HCT116 (cell line): ENCODE measurements at regions not wholly inside any gene's neighbourhood (a gene's known extent, or its start where the extent isn't known, plus 50 kb on each side); places are given as distances from the start of the nearest gene placed in this dataset.

ENCODE experiments used
- ATAC-seq: fragments of 200-7000 bp; cut with Tn5 transposase; 2 replicates; pipeline ENCODE4 v1.9.1; 2020; ENCODE audit warnings: mild to moderate bottlenecking, moderate library complexity
- BruUV-seq: library from RNA; stranded (reverse); fragments of 400-500 nt; replicated peaks from 2 replicates; lab custom pipeline; 2021; lab: Mats Ljungman, UMichigan
- CTCF ChIA-PET: fragments of 300-600 bp; sonication (Branson Sonifier 250); formaldehyde crosslinking; loops from one replicate; lab custom pipeline; 2021; ENCODE audit warnings: antibody characterized with exemption; lab: Charles Lee
- POLR2A ChIA-PET: fragments of 300-600, 350-600 bp; sonication (Branson Sonifier 250); formaldehyde crosslinking; loops from one replicate; lab custom pipeline; 2021; ENCODE audit warnings: antibody characterized with exemption; lab: Charles Lee
- RAD21 ChIA-PET, 2 experiments: fragments of 300-600 bp; sonication (Branson Sonifier 250); formaldehyde crosslinking; loops; one replicate each; lab custom pipeline; 2023; ENCODE audit warnings: low total read pairs in 2 of 2; ENCODE audit not compliant: uncharacterized antibody in 2 of 2, unreplicated experiment in 2 of 2, low non-redundant PET in 1 of 2; lab: Charles Lee
- DNase-seq: peaks from one replicate; pipeline ENCODE4 v3.0.0-alpha.2; 2010; ENCODE audit warnings: low read depth, low spot score
- H2AFZ ChIP-seq: fragments of 200-600 bp; shearing (Covaris generic), sonication (generic); 2 replicates; pipeline ENCODE4 v1.6.1; 2017; ENCODE audit warnings: low read depth, mixed run types, mixed read lengths, antibody characterized with exemption, low read length; ENCODE audit not compliant: poor library complexity, severe bottlenecking
- H3K27ac ChIP-seq: 2 replicates; pipeline ENCODE4 v1.5.1; 2012; ENCODE audit warnings: low read depth, low read length
- H3K27me3 ChIP-seq: fragments of 200-600 bp; sonication (generic); 2 replicates; pipeline ENCODE4 v1.6.1; 2016; ENCODE audit warnings: mixed run types, low read length, mixed read lengths; ENCODE audit not compliant: insufficient read depth
- H3K36me3 ChIP-seq, 2 experiments: fragments of 200-500 bp in 1 of 2; fragments of 200-600 bp in 1 of 2; sonication (Bioruptor generic) in 1 of 2; sonication (generic) in 1 of 2; 2 replicates each; pipeline versions ENCODE4 v1.5.1 to v1.6.1; 2014 to 2016; ENCODE audit warnings: low read length in 2 of 2, inconsistent platforms in 1 of 2, mixed read lengths in 1 of 2, mixed run types in 1 of 2; ENCODE audit not compliant: insufficient read depth in 2 of 2, control insufficient read depth in 1 of 2
- H3K4me1 ChIP-seq, 2 experiments: fragments of 200-600 bp in 1 of 2; sonication (generic) in 1 of 2; 2 replicates each; pipeline versions ENCODE4 v1.5.1 to v1.6.1; 2012 to 2017; ENCODE audit warnings: low read length in 2 of 2, inconsistent platforms in 1 of 2, mild to moderate bottlenecking in 1 of 2, mixed read lengths in 1 of 2, mixed run types in 1 of 2, moderate library complexity in 1 of 2; ENCODE audit not compliant: insufficient read depth in 2 of 2, control insufficient read depth in 1 of 2
- H3K4me2 ChIP-seq: fragments of 200-600 bp; sonication (generic); 2 replicates; pipeline ENCODE4 v1.6.1; 2017; ENCODE audit warnings: mixed run types, low read length, mixed read lengths
- H3K4me3 ChIP-seq, 2 experiments: fragments of 200-600 bp in 1 of 2; sonication (generic) in 1 of 2; replicated peaks in 1 of 2; 2 replicates each; pipeline ENCODE4 v1.5.1; 2011 to 2016; ENCODE audit warnings: low read length in 2 of 2, control low read depth in 1 of 2, low read depth in 1 of 2, mild to moderate bottlenecking in 1 of 2, mixed read lengths in 1 of 2, mixed run types in 1 of 2
- H3K79me2 ChIP-seq: fragments of 200-600 bp; sonication (generic); 2 replicates; pipeline ENCODE4 v1.6.1; 2017; ENCODE audit warnings: mild to moderate bottlenecking, mixed run types, low read length, moderate library complexity, mixed read lengths; ENCODE audit not compliant: insufficient read depth
- H3K9ac ChIP-seq: fragments of 200-600 bp; sonication (generic); 2 replicates; pipeline ENCODE4 v1.6.1; 2016; ENCODE audit warnings: low read length, mixed read lengths
- H3K9me2 ChIP-seq: fragments of 200-600 bp; sonication (generic), shearing (Covaris generic); 2 replicates; pipeline ENCODE4 v1.6.1; 2017; ENCODE audit warnings: mixed run types, mild to moderate bottlenecking, moderate library complexity; ENCODE audit not compliant: insufficient read depth
- H3K9me3 ChIP-seq, 2 experiments: fragments of 200-500 bp in 1 of 2; fragments of 200-600 bp in 1 of 2; sonication (Bioruptor generic) in 1 of 2; sonication (generic) in 1 of 2; 2 replicates each; pipeline ENCODE4 v1.6.1; 2014 to 2017; ENCODE audit warnings: low read length in 2 of 2, mixed read lengths in 2 of 2, inconsistent platforms in 1 of 2, low read depth in 1 of 2, mild to moderate bottlenecking in 1 of 2, mixed run types in 1 of 2, moderate library complexity in 1 of 2; ENCODE audit not compliant: control insufficient read depth in 1 of 2, insufficient read depth in 1 of 2
- H4K20me1 ChIP-seq: fragments of 200-600 bp; sonication (generic), shearing (Covaris generic); 2 replicates; pipeline ENCODE4 v1.6.1; 2017; ENCODE audit warnings: mixed run types, mild to moderate bottlenecking, moderate library complexity; ENCODE audit not compliant: insufficient read depth
- CBX3 ChIP-seq: IDR thresholded peaks from 2 replicates; pipeline ENCODE4 v1.6.1; 2012; ENCODE audit warnings: low read depth
- ELF1 ChIP-seq: IDR thresholded peaks from 2 replicates; pipeline ENCODE4 v1.6.1; 2012; ENCODE audit warnings: low read depth, borderline replicate concordance
- EZH2 ChIP-seq: fragments of 200-600 bp; sonication (generic); IDR thresholded peaks from 2 replicates; pipeline ENCODE4 v1.6.1; 2017; ENCODE audit warnings: antibody characterized with exemption, mixed run types
- EZH2phosphoT487 ChIP-seq: fragments of 200-600 bp; IDR thresholded peaks from 2 replicates; pipeline ENCODE4 v1.6.1; 2018; ENCODE audit warnings: antibody characterized with exemption, borderline replicate concordance
- JUND ChIP-seq: IDR thresholded peaks from 2 replicates; pipeline ENCODE4 v1.6.1; 2012
- POLR2AphosphoS5 ChIP-seq: IDR thresholded peaks from 2 replicates; pipeline ENCODE4 v1.6.1; 2011; ENCODE audit warnings: mild to moderate bottlenecking, low read depth, low read length, moderate library complexity
- RAD21 ChIP-seq: IDR thresholded peaks from 2 replicates; pipeline ENCODE4 v1.6.1; 2012; ENCODE audit warnings: low read depth, mild to moderate bottlenecking
- SP1 ChIP-seq: IDR thresholded peaks from 2 replicates; pipeline ENCODE4 v1.6.1; 2012; ENCODE audit warnings: low read depth
- SRF ChIP-seq: IDR thresholded peaks from 2 replicates; pipeline ENCODE4 v1.6.1; 2012; ENCODE audit warnings: low read depth
- TCF7L2 ChIP-seq: IDR thresholded peaks from 2 replicates; pipeline ENCODE4 v1.7.0; 2011; ENCODE audit warnings: borderline replicate concordance, inconsistent platforms; ENCODE audit not compliant: insufficient read depth, insufficient read length; ENCODE audit errors: extremely low read depth
- YY1 ChIP-seq: IDR thresholded peaks from 2 replicates; pipeline ENCODE4 v1.6.1; 2011; ENCODE audit warnings: low read length, low read depth, moderate library complexity, mild to moderate bottlenecking; ENCODE audit not compliant: insufficient replicate concordance; ENCODE audit errors: extremely low read depth
- ZNF274 ChIP-seq: fragments of 200-500 bp; sonication (Bioruptor generic); IDR thresholded peaks from 2 replicates; pipeline ENCODE4 v1.6.1; 2014; ENCODE audit warnings: mild to moderate bottlenecking, low read depth, low read length, inconsistent platforms
- intact Hi-C: fragments of 100-400 bp; cut with micrococcal nuclease; formaldehyde crosslinking; loops from 2 replicates; pipeline ENCODE4 v1.10.0; 2022
- TF ChIP-seq, protein P1 (sequence below): IDR thresholded peaks from 2 replicates; pipeline ENCODE4 v1.6.1; 2012; ENCODE audit warnings: low read depth
- TF ChIP-seq, protein P2 (sequence below): IDR thresholded peaks from 2 replicates; pipeline ENCODE4 v1.6.1; 2012
- TF ChIP-seq, protein P3 (sequence below): IDR thresholded peaks from 2 replicates; pipeline ENCODE4 v1.6.1; 2012
- TF ChIP-seq, protein P4 (sequence below), 3 experiments: fragments of 200-600 bp in 1 of 3; sonication (generic) in 1 of 3; IDR thresholded peaks in 2 of 3; conservative IDR thresholded peaks in 1 of 3; 2 replicates each; pipeline ENCODE4 v1.5.1; 2012 to 2017; ENCODE audit warnings: low read depth in 2 of 3, low read length in 2 of 3, antibody characterized with exemption in 1 of 3, borderline replicate concordance in 1 of 3, control low read depth in 1 of 3, mild to moderate bottlenecking in 1 of 3, mixed read lengths in 1 of 3, mixed run types in 1 of 3, moderate library complexity in 1 of 3; ENCODE audit not compliant: insufficient read depth in 1 of 3

DNA sequence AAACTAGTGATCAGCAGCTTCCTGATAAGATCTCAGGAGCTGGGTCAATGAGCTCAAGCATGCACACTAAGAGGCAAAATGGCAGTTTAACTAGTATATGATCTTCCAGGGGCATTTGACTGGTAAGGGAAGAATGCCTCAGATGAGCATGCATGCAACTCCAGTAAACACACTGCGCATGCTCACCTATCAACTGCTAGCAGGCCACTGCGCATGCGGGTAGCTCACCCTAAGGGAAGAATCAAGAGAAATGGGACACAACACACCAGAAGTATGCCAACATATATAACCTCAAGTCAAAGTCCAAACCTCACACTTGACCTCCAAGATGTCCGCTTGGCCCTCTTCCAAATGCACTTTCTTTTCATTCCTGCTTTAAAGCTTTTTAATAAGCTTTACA lies 1004.0 kb downstream of the ADGRL3 start:
- ATAC-seq: no peak
- ChIA-PET POLR2A (no interaction called here), CTCF (no interaction called here), RAD21 (no interaction called here)
- no peak overlapping the region for H3K4me2 ChIP-seq
- no peaks in the 10 kb centered on the region for H3K4me1 ChIP-seq
- no peaks in the 10 kb centered on the region for H3K9me2 ChIP-seq
- H3K9me3 ChIP-seq: peaks cover 6 to 21% of the 10 kb centered on the region in 2 experiments; a peak in 2 of 4 replicates
- no peak overlapping the region for H2AFZ ChIP-seq
- no peak overlapping the region for H3K9ac ChIP-seq
- no peak overlapping the region for H3K27ac ChIP-seq
- H3K79me2 ChIP-seq: no peaks in the 10 kb centered on the region
- BruUV-seq: no TSS peak
- no peak overlapping the region for H3K4me3 ChIP-seq
- intact Hi-C loops: no loop called here
- TF ChIP-seq JUND (no peak), EZH2phosphoT487 (no peak)
- TF ChIP-seq, all 23 proteins: peak for 0
- Histone ChIP-seq H3K36me3 (no peaks in the 10 kb centered on the region), H4K20me1 (no peaks in the 10 kb centered on the region), H3K27me3 (no peaks in the 10 kb centered on the region)
- no peak for DNase-seq

DNA sequence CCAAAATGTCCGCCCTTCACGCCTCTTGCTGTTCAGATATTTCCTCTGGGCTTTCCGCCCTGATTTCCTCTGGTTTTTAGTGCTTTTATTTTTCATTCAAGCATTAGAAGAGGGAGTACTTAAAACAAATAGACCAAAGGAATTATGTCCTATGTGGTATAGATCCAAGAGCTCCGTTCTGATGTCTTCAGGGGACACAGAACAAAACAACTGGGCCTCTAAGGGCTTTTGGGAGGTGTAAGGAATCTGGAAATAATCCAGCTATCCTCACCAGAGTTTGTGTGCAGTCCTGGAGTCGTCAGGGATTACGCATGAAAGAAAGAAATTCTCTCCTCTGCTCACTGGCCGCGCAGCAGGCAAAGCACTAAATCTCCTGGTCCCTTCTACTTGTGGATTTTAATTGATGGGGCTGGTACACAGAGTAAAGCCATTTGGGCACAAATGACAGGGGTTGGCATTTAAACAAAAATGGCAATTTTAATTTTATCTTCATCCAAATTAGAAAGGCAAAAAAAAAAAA lies 999.2 kb downstream of the ADGRL3 start:
- Histone ChIP-seq H4K20me1 (no peaks in the 10 kb centered on the region), H3K4me1 (no peaks in the 10 kb centered on the region), H3K9me2 (no peaks in the 10 kb centered on the region), H3K27me3 (no peaks in the 10 kb centered on the region), H3K36me3 (no peaks in the 10 kb centered on the region), H3K4me2 (no peak overlapping the region), H3K79me2 (no peaks in the 10 kb centered on the region), H3K4me3 (no peak overlapping the region), H3K9me3 (peaks cover 8 to 27% of the 10 kb centered on the region in 2 experiments; a peak in 2 of 4 replicates), H3K27ac (no peak overlapping the region), H2AFZ (no peak overlapping the region), H3K9ac (no peak overlapping the region)
- intact Hi-C loops: no loop called here
- RAD21 ChIA-PET: no interaction called here
- no TSS peak for BruUV-seq
- CTCF ChIA-PET: no interaction called here
- ATAC-seq (no peak), DNase-seq (no peak)
- POLR2A ChIA-PET: no interaction called here
- TF ChIP-seq, protein P1, sequence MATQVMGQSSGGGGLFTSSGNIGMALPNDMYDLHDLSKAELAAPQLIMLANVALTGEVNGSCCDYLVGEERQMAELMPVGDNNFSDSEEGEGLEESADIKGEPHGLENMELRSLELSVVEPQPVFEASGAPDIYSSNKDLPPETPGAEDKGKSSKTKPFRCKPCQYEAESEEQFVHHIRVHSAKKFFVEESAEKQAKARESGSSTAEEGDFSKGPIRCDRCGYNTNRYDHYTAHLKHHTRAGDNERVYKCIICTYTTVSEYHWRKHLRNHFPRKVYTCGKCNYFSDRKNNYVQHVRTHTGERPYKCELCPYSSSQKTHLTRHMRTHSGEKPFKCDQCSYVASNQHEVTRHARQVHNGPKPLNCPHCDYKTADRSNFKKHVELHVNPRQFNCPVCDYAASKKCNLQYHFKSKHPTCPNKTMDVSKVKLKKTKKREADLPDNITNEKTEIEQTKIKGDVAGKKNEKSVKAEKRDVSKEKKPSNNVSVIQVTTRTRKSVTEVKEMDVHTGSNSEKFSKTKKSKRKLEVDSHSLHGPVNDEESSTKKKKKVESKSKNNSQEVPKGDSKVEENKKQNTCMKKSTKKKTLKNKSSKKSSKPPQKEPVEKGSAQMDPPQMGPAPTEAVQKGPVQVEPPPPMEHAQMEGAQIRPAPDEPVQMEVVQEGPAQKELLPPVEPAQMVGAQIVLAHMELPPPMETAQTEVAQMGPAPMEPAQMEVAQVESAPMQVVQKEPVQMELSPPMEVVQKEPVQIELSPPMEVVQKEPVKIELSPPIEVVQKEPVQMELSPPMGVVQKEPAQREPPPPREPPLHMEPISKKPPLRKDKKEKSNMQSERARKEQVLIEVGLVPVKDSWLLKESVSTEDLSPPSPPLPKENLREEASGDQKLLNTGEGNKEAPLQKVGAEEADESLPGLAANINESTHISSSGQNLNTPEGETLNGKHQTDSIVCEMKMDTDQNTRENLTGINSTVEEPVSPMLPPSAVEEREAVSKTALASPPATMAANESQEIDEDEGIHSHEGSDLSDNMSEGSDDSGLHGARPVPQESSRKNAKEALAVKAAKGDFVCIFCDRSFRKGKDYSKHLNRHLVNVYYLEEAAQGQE: no peak
- no peak for TF ChIP-seq POLR2AphosphoS5
- no peak for TF ChIP-seq CBX3
- TF ChIP-seq, protein P2, sequence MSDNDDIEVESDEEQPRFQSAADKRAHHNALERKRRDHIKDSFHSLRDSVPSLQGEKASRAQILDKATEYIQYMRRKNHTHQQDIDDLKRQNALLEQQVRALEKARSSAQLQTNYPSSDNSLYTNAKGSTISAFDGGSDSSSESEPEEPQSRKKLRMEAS: no peak
- no peak for TF ChIP-seq YY1
- TF ChIP-seq, protein P3, sequence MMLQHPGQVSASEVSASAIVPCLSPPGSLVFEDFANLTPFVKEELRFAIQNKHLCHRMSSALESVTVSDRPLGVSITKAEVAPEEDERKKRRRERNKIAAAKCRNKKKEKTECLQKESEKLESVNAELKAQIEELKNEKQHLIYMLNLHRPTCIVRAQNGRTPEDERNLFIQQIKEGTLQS: no peak
- TF ChIP-seq EZH2: no peak
- no peak for TF ChIP-seq ZNF274
- no peak for TF ChIP-seq TCF7L2
- no peak for TF ChIP-seq SP1
- no peak for TF ChIP-seq RAD21
- TF ChIP-seq, protein P4, sequence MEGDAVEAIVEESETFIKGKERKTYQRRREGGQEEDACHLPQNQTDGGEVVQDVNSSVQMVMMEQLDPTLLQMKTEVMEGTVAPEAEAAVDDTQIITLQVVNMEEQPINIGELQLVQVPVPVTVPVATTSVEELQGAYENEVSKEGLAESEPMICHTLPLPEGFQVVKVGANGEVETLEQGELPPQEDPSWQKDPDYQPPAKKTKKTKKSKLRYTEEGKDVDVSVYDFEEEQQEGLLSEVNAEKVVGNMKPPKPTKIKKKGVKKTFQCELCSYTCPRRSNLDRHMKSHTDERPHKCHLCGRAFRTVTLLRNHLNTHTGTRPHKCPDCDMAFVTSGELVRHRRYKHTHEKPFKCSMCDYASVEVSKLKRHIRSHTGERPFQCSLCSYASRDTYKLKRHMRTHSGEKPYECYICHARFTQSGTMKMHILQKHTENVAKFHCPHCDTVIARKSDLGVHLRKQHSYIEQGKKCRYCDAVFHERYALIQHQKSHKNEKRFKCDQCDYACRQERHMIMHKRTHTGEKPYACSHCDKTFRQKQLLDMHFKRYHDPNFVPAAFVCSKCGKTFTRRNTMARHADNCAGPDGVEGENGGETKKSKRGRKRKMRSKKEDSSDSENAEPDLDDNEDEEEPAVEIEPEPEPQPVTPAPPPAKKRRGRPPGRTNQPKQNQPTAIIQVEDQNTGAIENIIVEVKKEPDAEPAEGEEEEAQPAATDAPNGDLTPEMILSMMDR (IDR thresholded peaks at IDR 0.05 in 2 of 3, conservative IDR thresholded peaks at IDR 0.05 in 1 of 3; ENCODE audit: borderline replicate concordance in 1 of 3, insufficient read depth in 1 of 3, low read depth in 2 of 3, low read length in 2 of 3): no peak
- TF ChIP-seq SRF: no peak
- TF ChIP-seq ELF1: no peak
